ENCODE measurements at regions not wholly inside any gene's neighbourhood (a gene's known extent, or its start where the extent isn't known, plus 50 kb on each side); places are given as distances from the start of the nearest gene placed in this dataset.

GRCh38 chr16:5451641-5452040, 354.0 kb upstream of the EEF2KMT start:
- Histone ChIP-seq H4K20me1 (ENCODE audit: insufficient read depth, low read length) (no peaks in the 10 kb centered on the region), H3K4me3 (ENCODE audit: low read depth, low read length, poor library complexity, severe bottlenecking) (no peak overlapping the region), H3K9me2 (ENCODE audit: insufficient read depth, low read length) (no peaks in the 10 kb centered on the region), H2AFZ (ENCODE audit: low read length) (no peak overlapping the region), H3K36me3 (ENCODE audit: insufficient read depth, low read length) (no peaks in the 10 kb centered on the region), H3K4me1 (ENCODE audit: insufficient read depth, low read length, poor library complexity, severe bottlenecking) (no peaks in the 10 kb centered on the region), H3K79me2 (ENCODE audit: insufficient read depth, low read depth, low read length) (no peaks in the 10 kb centered on the region), H3K27ac (ENCODE audit: low read depth, low read length, poor library complexity, severe bottlenecking) (no peak overlapping the region), H3K4me2 (ENCODE audit: low read length) (no peak overlapping the region), H3K9me3 (ENCODE audit: low read length) (no peaks in the 10 kb centered on the region)
- CTCF ChIA-PET (ENCODE audit: unreplicated experiment) = no interaction called here
- POLR2A ChIA-PET = no interaction called here
- no TSS peak for BruUV-seq (replicated peaks)
- TF ChIP-seq CTCF (conservative IDR thresholded peaks at IDR 0.05; ENCODE audit: low read length) (no peak), EZH2phosphoT487 (IDR thresholded peaks at IDR 0.05; ENCODE audit: borderline replicate concordance, low read depth, low read length) (no peak)
- intact Hi-C loops (cut with micrococcal nuclease; ENCODE audit: unreplicated experiment) = no loop called here
- DNase-seq (ENCODE audit: low spot score) = no peak

GRCh38 chr16:5450409-5451104, 353.0 kb upstream of the EEF2KMT start:
- intact Hi-C loops (cut with micrococcal nuclease; ENCODE audit: unreplicated experiment) = no loop called here
- Histone ChIP-seq H3K9me3 (ENCODE audit: low read length) (no peaks in the 10 kb centered on the region), H3K4me1 (ENCODE audit: insufficient read depth, low read length, poor library complexity, severe bottlenecking) (no peaks in the 10 kb centered on the region), H3K27ac (ENCODE audit: low read depth, low read length, poor library complexity, severe bottlenecking) (no peak overlapping the region), H2AFZ (ENCODE audit: low read length) (no peak overlapping the region), H3K4me2 (ENCODE audit: low read length) (no peak overlapping the region), H3K36me3 (ENCODE audit: insufficient read depth, low read length) (no peaks in the 10 kb centered on the region), H3K9me2 (ENCODE audit: insufficient read depth, low read length) (no peaks in the 10 kb centered on the region), H3K4me3 (ENCODE audit: low read depth, low read length, poor library complexity, severe bottlenecking) (no peak overlapping the region), H4K20me1 (ENCODE audit: insufficient read depth, low read length) (no peaks in the 10 kb centered on the region), H3K79me2 (ENCODE audit: insufficient read depth, low read depth, low read length) (no peaks in the 10 kb centered on the region)
- DNase-seq (ENCODE audit: low spot score) = no peak
- ChIA-PET CTCF (ENCODE audit: unreplicated experiment) (no interaction called here), POLR2A (no interaction called here)
- no peak for TF ChIP-seq CTCF (conservative IDR thresholded peaks at IDR 0.05; ENCODE audit: low read length)
- TF ChIP-seq EZH2phosphoT487 (IDR thresholded peaks at IDR 0.05; ENCODE audit: borderline replicate concordance, low read depth, low read length) = no peak
- BruUV-seq (replicated peaks) = no TSS peak

GRCh38 chr16:5449901-5450300, 352.3 kb upstream of the EEF2KMT start:
- no peaks in the 10 kb centered on the region for H3K4me1 ChIP-seq (ENCODE audit: insufficient read depth, low read length, poor library complexity, severe bottlenecking)
- no peaks in the 10 kb centered on the region for H3K9me3 ChIP-seq (ENCODE audit: low read length)
- no peak overlapping the region for H3K4me3 ChIP-seq (ENCODE audit: low read depth, low read length, poor library complexity, severe bottlenecking)
- CTCF ChIA-PET (ENCODE audit: unreplicated experiment) = no interaction called here
- intact Hi-C loops (cut with micrococcal nuclease; ENCODE audit: unreplicated experiment) = no loop called here
- no peaks in the 10 kb centered on the region for H3K9me2 ChIP-seq (ENCODE audit: insufficient read depth, low read length)
- H3K36me3 ChIP-seq (ENCODE audit: insufficient read depth, low read length) = no peaks in the 10 kb centered on the region
- H4K20me1 ChIP-seq (ENCODE audit: insufficient read depth, low read length) = no peaks in the 10 kb centered on the region
- no peak overlapping the region for H3K27ac ChIP-seq (ENCODE audit: low read depth, low read length, poor library complexity, severe bottlenecking)
- no TSS peak for BruUV-seq (replicated peaks)
- H3K4me2 ChIP-seq (ENCODE audit: low read length) = no peak overlapping the region
- no peak for DNase-seq (ENCODE audit: low spot score)
- POLR2A ChIA-PET = no interaction called here
- TF ChIP-seq EZH2phosphoT487 (IDR thresholded peaks at IDR 0.05; ENCODE audit: borderline replicate concordance, low read depth, low read length) (no peak), CTCF (conservative IDR thresholded peaks at IDR 0.05; ENCODE audit: low read length) (no peak)
- H2AFZ ChIP-seq (ENCODE audit: low read length) = no peak overlapping the region
- H3K79me2 ChIP-seq (ENCODE audit: insufficient read depth, low read depth, low read length) = no peaks in the 10 kb centered on the region
